GM20000 (cell line): ENCODE measurements at regions not wholly inside any gene's neighbourhood (a gene's known extent, or its start where the extent isn't known, plus 50 kb on each side); places are given as distances from the start of the nearest gene placed in this dataset.

Experiments
- DNase-seq: peaks from one replicate; pipeline ENCODE4 v3.0.0; 2012; ENCODE audit warnings: low spot score
- CTCF ChIP-seq: IDR thresholded peaks from 2 replicates; pipeline ENCODE4 v1.5.1; 2012; ENCODE audit warnings: mild to moderate bottlenecking, control low read depth; ENCODE audit errors: extremely low read depth, missing control alignments

DNA sequence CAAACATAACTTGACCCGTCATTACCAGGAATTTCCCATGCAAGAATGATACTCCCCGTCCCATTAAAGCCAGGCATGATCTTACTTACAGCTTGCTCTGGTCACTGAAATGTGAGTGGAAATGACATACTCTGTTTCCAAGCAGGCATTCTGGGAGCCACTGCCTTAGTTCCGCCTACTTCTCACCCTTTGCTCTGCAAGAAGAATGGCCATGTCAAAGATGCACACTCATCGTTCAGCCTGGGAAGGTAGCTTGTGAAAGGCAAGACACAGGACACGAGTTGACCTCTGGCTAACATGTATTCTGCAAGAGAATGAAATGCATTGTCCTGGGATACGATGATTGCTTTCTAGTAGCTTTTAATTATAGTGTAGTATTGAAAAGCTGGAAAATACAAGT lies 1144.4 kb downstream of the NLGN4X start:
- no peak for TF ChIP-seq CTCF
- no peak for DNase-seq

DNA sequence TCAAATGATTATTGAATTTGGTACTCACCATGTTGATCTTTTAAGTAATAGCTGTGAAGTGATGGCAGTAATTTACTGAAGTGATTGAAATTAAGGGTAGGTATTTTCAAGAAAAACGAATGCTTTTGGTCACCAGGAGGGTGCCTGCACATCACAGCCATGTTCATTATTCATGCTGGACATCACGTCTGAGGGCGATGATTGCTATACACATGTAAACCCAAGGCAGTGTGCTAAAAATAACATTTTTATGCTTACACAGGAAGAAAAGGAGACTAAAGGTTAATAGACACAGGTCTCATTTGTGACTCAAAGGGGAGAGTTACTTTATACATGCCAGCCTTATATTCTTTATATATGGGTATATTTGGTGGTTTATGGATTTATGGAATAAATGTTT lies 1146.0 kb downstream of the NLGN4X start:
- TF ChIP-seq CTCF, result no peak

DNA sequence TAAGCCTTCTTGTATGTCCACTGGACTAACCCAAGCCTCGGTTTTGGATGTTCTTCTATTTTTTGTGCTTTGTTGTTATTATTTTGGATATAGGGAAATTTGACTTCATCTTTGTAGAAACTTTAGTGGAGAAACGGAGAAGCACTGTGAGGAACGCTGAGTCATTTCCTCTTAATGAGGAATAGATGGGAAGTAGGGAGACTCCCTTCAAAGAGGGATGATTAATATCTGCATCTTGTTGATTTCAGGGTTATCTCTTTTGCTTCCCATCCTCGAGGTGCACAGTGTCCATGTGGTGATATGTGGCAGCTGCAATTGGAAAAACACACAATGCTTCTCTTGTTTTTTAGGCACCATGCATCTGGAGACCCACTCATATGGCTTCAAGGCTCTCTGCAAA lies 1147.9 kb downstream of the NLGN4X start:
- no peak for TF ChIP-seq CTCF
- DNase-seq, result no peak

More for the DNA sequence above, 1146.0 kb downstream of the NLGN4X start:
- DNase-seq, result no peak

- no peak for DNase-seq
- no peak for TF ChIP-seq CTCF
These were observed 1160.1 kb downstream of the NLGN4X start for GRCh38 chrX:5068550-5068949.

DNA sequence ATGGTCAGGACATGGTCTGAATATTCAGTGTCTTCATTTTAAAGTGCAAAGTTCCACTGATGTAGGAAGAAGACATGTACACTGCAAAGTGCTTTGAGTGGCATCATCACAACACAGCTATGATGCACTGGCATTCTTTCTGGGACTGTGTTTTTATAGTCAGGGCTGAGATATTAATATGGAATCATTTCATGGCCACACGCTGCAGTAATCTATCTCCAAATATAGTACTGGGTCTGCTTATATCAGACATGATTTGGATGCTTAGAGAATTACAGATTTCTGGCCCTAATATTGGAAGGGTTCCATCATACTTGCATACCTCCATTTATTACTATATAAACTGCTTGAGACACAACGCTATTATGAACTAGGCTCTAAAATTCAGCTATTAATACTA lies 1170.9 kb downstream of the NLGN4X start:
- no peak for DNase-seq
- no peak for TF ChIP-seq CTCF

DNA sequence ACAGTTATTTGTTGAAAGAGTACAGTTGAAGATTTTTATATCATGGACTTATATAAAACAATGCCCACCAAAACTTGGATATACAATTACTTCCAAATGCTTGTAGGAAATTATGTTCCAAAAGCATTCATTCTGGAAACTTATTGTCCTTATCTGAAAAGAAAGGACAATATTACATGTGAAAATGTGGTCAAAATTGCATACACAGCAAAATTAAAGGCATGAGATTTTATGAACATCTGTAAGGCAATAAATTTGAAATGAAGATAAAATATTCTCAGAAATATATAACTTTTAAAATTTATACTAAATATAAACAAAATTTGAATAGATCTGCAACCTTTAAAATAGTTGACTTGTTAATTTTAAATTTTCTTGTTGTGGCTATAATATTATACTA lies 1173.8 kb downstream of the NLGN4X start:
- TF ChIP-seq CTCF, result no peak
- DNase-seq, result no peak

GRCh38 chrX:5051831-5052491 lies 1176.7 kb downstream of the NLGN4X start:
- no peak for DNase-seq
- TF ChIP-seq CTCF, result no peak
